Activated CD8-positive, alpha-beta memory T cell treated with anti-CD3 and anti-CD28 coated beads, Interleukin-2, amount 10 ng/mL, durations not matched to agents 7 days and 5 days (primary cell): ENCODE measurements at regions not wholly inside any gene's neighbourhood (a gene's known extent, or its start where the extent isn't known, plus 50 kb on each side); places are given as distances from the start of the nearest gene placed in this dataset.

Experiments
- ATAC-seq: fragments of 150-1000 bp; cut with Tn5 transposase; one replicate; pipeline ENCODE4 v1.10.0; 2021; ENCODE audit warnings: moderate library complexity
- CTCF ChIA-PET: fragments of 350-600 bp; sonication (Branson Sonifier 250); formaldehyde crosslinking; loops from one replicate; lab custom pipeline; 2021; ENCODE audit warnings: antibody characterized with exemption; lab: Charles Lee
- DNase-seq: peaks from one replicate; pipeline ENCODE4 v3.0.0-alpha.2; 2020
- H3K27ac Mint-ChIP-seq: one replicate; pipeline ENCODE4 v1.8.0; 2021; ENCODE audit warnings: mild to moderate bottlenecking, mixed read lengths
- H3K27me3 Mint-ChIP-seq: one replicate; pipeline ENCODE4 v1.8.0; 2021; ENCODE audit warnings: mixed read lengths
- H3K36me3 Mint-ChIP-seq: one replicate; pipeline ENCODE4 v1.8.0; 2021; ENCODE audit warnings: mild to moderate bottlenecking, mixed read lengths
- H3K4me1 Mint-ChIP-seq: one replicate; pipeline ENCODE4 v1.8.0; 2021; ENCODE audit warnings: mixed read lengths
- H3K4me3 Mint-ChIP-seq: one replicate; pipeline ENCODE4 v1.8.0; 2021; ENCODE audit warnings: mild to moderate bottlenecking, moderate library complexity, mixed read lengths
- H3K9me3 Mint-ChIP-seq: one replicate; pipeline ENCODE4 v1.8.0; 2022; ENCODE audit warnings: low read depth, mixed read lengths

DNA sequence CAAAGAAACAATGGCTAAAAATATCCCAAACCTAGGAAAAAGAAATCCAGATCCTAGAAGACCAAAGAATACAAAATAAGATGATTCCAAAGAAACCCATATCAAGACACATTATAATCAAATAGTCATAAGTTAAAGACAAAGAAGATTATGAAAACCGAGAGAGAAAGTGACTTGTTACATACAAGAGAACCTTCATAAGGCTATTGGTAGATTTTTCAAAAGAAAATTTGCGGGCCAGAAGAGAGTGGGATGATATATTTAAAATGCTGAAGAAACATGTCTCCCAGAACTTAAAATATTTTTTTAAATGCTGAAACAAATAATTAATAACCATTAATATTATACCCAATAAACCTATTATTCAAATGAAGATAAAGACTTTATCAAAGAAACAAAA lies 687.3 kb downstream of the TLE4 start:
- no peak overlapping the region for H3K4me3 Mint-ChIP-seq
- H3K4me1 Mint-ChIP-seq = no peaks in the 10 kb centered on the region
- no peaks in the 10 kb centered on the region for H3K27me3 Mint-ChIP-seq
- DNase-seq (no peak), ATAC-seq (no peak)
- H3K27ac Mint-ChIP-seq = no peak overlapping the region
- no peaks in the 10 kb centered on the region for H3K36me3 Mint-ChIP-seq
- CTCF ChIA-PET = no interaction called here
- H3K9me3 Mint-ChIP-seq = peaks cover 8% of the 10 kb centered on the region

GRCh38 chr9:80251778-80252177 lies 680.0 kb downstream of the TLE4 start:
- H3K4me3 Mint-ChIP-seq = no peak overlapping the region
- DNase-seq = no peak
- H3K36me3 Mint-ChIP-seq = no peaks in the 10 kb centered on the region
- H3K27me3 Mint-ChIP-seq = no peaks in the 10 kb centered on the region
- peaks cover 7% of the 10 kb centered on the region for H3K9me3 Mint-ChIP-seq
- H3K27ac Mint-ChIP-seq = no peak overlapping the region
- CTCF ChIA-PET = no interaction called here
- ATAC-seq = no peak
- H3K4me1 Mint-ChIP-seq = no peaks in the 10 kb centered on the region

GRCh38 chr9:80242022-80242421 lies 670.3 kb downstream of the TLE4 start:
- CTCF ChIA-PET = no interaction called here
- H3K4me1 Mint-ChIP-seq = no peaks in the 10 kb centered on the region
- DNase-seq (no peak), ATAC-seq (no peak)
- H3K27me3 Mint-ChIP-seq = no peaks in the 10 kb centered on the region
- H3K36me3 Mint-ChIP-seq = no peaks in the 10 kb centered on the region
- no peak overlapping the region for H3K27ac Mint-ChIP-seq
- no peak overlapping the region for H3K4me3 Mint-ChIP-seq
- no peaks in the 10 kb centered on the region for H3K9me3 Mint-ChIP-seq

- CTCF ChIA-PET = no interaction called here
- Mint-ChIP-seq H3K36me3 (no peaks in the 10 kb centered on the region), H3K27me3 (no peaks in the 10 kb centered on the region), H3K4me1 (no peaks in the 10 kb centered on the region), H3K27ac (no peak overlapping the region), H3K4me3 (no peak overlapping the region), H3K9me3 (no peaks in the 10 kb centered on the region)
- no peak for DNase-seq
- ATAC-seq = no peak
Observed at GRCh38 chr9:80235752-80236151, 664.0 kb downstream of the TLE4 start.

DNA sequence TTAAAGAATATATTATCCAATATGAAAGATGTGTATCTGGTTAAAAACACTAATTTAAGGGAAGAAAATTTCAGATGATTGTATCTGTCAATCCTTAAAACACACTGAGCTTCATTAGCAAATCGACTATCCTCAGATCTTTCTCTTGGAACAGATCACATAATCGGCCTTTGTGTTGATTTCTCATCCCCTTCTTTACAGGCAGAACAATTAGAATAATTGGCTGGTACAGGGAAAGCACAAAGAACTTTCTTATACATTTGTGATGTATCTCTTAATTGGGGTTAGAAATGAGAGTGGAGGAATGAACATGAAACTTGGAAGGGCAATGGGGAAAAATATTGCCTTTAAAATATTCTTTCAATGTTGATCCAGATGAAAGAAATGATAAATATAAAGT lies 662.1 kb downstream of the TLE4 start:
- CTCF ChIA-PET = no interaction called here
- Mint-ChIP-seq H3K36me3 (no peaks in the 10 kb centered on the region), H3K4me1 (no peaks in the 10 kb centered on the region), H3K27me3 (no peaks in the 10 kb centered on the region), H3K9me3 (no peaks in the 10 kb centered on the region), H3K4me3 (no peak overlapping the region), H3K27ac (no peak overlapping the region)
- no peak for DNase-seq
- ATAC-seq = no peak

GRCh38 chr9:80233102-80233843 lies 661.5 kb downstream of the TLE4 start:
- no peak for ATAC-seq

DNA sequence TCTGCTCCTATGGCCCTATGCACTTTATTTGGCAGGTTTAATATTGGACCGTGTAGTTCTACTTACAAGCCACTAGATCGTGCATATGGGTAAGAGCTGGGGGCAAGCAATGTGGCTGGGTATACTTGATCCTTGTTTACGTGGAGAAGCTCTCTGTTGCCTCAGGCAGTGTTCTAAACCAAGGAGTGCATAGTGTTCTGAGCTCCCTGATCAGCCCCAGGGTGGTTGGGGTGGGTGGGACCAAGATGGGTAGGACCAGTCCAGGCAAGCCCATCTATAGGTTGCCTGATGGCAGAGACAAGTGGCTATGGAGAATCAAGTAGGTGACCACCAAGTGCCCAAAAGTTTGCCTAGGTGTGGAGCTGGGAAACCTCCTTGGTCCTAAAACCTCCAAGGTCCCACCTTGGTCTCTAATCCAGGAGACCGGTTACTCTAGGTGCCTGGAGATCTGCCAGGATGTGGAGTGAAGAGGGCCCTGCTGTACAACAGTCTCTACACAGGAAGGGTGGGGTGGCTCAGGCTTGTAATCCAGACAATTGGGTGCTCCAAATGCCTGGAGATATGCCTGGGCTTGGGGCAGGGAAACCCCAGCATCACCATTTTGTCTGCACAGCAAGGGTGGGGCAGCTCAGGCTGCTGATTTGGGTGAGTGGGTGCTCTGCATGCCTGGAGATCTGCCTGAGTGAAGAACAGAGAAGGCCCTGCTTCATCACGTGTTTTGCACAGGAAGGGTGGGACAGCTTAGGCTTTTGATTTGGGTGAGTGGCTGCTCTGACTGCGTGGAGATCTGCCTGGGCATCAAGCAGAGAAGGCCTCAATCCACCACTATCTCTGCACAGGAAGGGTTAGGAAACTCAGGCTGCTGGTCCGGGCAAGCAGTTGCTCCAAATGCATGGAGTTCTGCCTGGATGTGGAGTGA lies 659.8 kb downstream of the TLE4 start:
- Mint-ChIP-seq H3K27me3 (no peaks in the 10 kb centered on the region), H3K4me3 (no peak overlapping the region)

More at GRCh38 chr9:80233102-80233843, 661.5 kb downstream of the TLE4 start:
- H3K4me1 Mint-ChIP-seq = no peaks in the 10 kb centered on the region
- no peaks in the 10 kb centered on the region for H3K36me3 Mint-ChIP-seq
- H3K9me3 Mint-ChIP-seq = no peaks in the 10 kb centered on the region
- no peaks in the 10 kb centered on the region for H3K27me3 Mint-ChIP-seq
- no peak overlapping the region for H3K27ac Mint-ChIP-seq
- no peak for DNase-seq
- no peak overlapping the region for H3K4me3 Mint-ChIP-seq
- CTCF ChIA-PET = no interaction called here

GRCh38 chr9:80223897-80224296 lies 652.1 kb downstream of the TLE4 start:
- H3K4me1 Mint-ChIP-seq = no peaks in the 10 kb centered on the region
- H3K27me3 Mint-ChIP-seq = no peaks in the 10 kb centered on the region
- no peak for ATAC-seq
- CTCF ChIA-PET = no interaction called here
- DNase-seq = no peak
- H3K9me3 Mint-ChIP-seq = peaks cover 2% of the 10 kb centered on the region
- H3K4me3 Mint-ChIP-seq = no peak overlapping the region
- H3K36me3 Mint-ChIP-seq = no peaks in the 10 kb centered on the region
- no peak overlapping the region for H3K27ac Mint-ChIP-seq

More for the DNA sequence above, 659.8 kb downstream of the TLE4 start:
- no peak for DNase-seq
- no peak for ATAC-seq
- no peaks in the 10 kb centered on the region for H3K9me3 Mint-ChIP-seq
- H3K36me3 Mint-ChIP-seq = no peaks in the 10 kb centered on the region
- H3K4me1 Mint-ChIP-seq = no peaks in the 10 kb centered on the region
- no peak overlapping the region for H3K27ac Mint-ChIP-seq
- CTCF ChIA-PET = no interaction called here

- Mint-ChIP-seq H3K27me3 (no peaks in the 10 kb centered on the region), H3K36me3 (no peaks in the 10 kb centered on the region), H3K9me3 (peaks cover 2% of the 10 kb centered on the region), H3K4me1 (no peaks in the 10 kb centered on the region), H3K27ac (no peak overlapping the region), H3K4me3 (no peak overlapping the region)
- DNase-seq (no peak), ATAC-seq (no peak)
- CTCF ChIA-PET = no interaction called here
Observed at GRCh38 chr9:80222466-80223169, 650.9 kb downstream of the TLE4 start.

DNA sequence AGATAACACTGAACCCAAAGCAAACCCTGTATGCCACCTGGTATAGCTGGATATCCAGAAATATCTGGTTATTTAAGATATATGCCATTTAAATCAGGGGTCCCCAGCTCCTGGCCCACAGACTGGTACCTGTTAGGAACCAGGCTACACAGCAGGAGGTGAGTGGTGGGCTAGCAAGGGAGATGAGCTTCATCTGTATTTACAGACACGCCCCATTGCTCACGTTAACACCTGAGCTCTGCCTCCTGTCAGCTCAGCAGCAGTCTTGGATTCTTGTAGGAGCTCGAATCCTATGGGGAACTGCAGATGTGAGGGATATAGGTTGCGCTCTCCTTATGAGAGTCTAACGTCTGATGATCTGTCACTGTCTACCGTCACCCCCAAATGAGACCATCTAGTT lies 646.6 kb downstream of the TLE4 start:
- no peak overlapping the region for H3K4me3 Mint-ChIP-seq

DNA sequence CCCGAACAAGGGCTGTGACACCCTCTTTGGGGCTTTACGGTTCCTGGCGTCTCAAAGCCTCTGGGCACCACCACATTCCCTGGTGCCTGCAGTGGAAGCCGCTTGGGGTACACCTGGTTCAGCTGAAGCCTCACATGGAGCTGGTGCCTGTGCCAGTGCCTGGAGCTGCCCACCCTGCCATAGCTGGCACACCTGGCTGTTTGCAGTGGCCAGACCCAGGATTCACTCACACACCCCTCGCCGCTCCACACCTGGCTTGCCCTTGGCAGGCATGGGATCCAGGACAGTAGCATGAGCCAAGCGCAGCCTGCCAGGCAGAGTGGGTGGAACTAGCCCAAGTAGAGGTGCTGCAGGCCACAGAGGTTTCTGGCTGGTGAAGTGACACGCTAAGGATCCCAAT lies 641.8 kb downstream of the TLE4 start:
- H3K4me1 Mint-ChIP-seq = no peaks in the 10 kb centered on the region
- DNase-seq = no peak
- no peak for ATAC-seq
- no peaks in the 10 kb centered on the region for H3K27me3 Mint-ChIP-seq
- H3K4me3 Mint-ChIP-seq = no peak overlapping the region
- H3K9me3 Mint-ChIP-seq = peaks cover 3% of the 10 kb centered on the region
- no peaks in the 10 kb centered on the region for H3K36me3 Mint-ChIP-seq
- H3K27ac Mint-ChIP-seq = no peak overlapping the region
- CTCF ChIA-PET = no interaction called here

More for the DNA sequence above, 646.6 kb downstream of the TLE4 start:
- no peak for ATAC-seq
- H3K9me3 Mint-ChIP-seq = peaks cover 2% of the 10 kb centered on the region
- no peak for DNase-seq
- no peaks in the 10 kb centered on the region for H3K36me3 Mint-ChIP-seq
- no peaks in the 10 kb centered on the region for H3K27me3 Mint-ChIP-seq
- CTCF ChIA-PET = no interaction called here
- H3K27ac Mint-ChIP-seq = no peak overlapping the region
- H3K4me1 Mint-ChIP-seq = no peaks in the 10 kb centered on the region

DNA sequence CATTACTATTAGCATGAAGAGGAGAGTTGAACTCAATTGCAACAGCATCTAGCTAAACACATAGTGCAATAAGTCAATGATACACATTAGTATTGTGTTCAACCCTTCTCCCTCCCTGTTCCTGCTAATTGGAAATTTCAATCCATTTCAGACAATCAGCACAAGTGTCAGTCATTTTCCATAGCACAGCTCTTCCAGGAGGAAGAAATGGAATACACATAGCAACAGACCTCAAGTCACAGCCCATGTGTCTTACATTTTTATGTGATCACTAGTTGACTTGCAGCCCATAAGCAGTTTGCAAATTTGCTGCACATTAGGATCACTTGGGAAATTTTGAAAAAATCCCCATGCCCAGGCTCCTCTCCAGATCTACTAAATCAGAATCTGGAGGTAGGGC lies 636.9 kb downstream of the TLE4 start:
- peaks cover 3% of the 10 kb centered on the region for H3K9me3 Mint-ChIP-seq
- no peaks in the 10 kb centered on the region for H3K27me3 Mint-ChIP-seq
- ATAC-seq = no peak

GRCh38 chr9:80204054-80204453 lies 632.3 kb downstream of the TLE4 start:
- ATAC-seq (no peak), DNase-seq (no peak)
- H3K27ac Mint-ChIP-seq = no peak overlapping the region
- CTCF ChIA-PET = no interaction called here
- H3K4me3 Mint-ChIP-seq = no peak overlapping the region
- H3K27me3 Mint-ChIP-seq = no peaks in the 10 kb centered on the region
- no peaks in the 10 kb centered on the region for H3K9me3 Mint-ChIP-seq
- H3K4me1 Mint-ChIP-seq = no peaks in the 10 kb centered on the region
- no peaks in the 10 kb centered on the region for H3K36me3 Mint-ChIP-seq

More for the DNA sequence above, 636.9 kb downstream of the TLE4 start:
- Mint-ChIP-seq H3K4me3 (no peak overlapping the region), H3K36me3 (no peaks in the 10 kb centered on the region), H3K4me1 (no peaks in the 10 kb centered on the region), H3K27ac (no peak overlapping the region)
- no peak for DNase-seq
- CTCF ChIA-PET = no interaction called here
